Large intestine (tissue), 3 donors: ENCODE measurements at regions not wholly inside any gene's neighbourhood (a gene's known extent, or its start where the extent isn't known, plus 50 kb on each side); places are given as distances from the start of the nearest gene placed in this dataset.

Experiments
- DNase-seq, 2 donors: peaks; one replicate each; pipeline versions ENCODE4 v3.0.0 to v3.0.0-alpha.2; 2013
- H3K27ac ChIP-seq: one replicate; pipeline ENCODE4 v1.5.1; 2013; ENCODE audit warnings: low read length
- H3K27me3 ChIP-seq: 2 replicates; pipeline ENCODE4 v1.6.1; 2013; ENCODE audit warnings: low read length; ENCODE audit not compliant: control insufficient read depth, insufficient read depth
- H3K36me3 ChIP-seq: 2 replicates; pipeline ENCODE4 v1.6.1; 2013; ENCODE audit warnings: low read length; ENCODE audit not compliant: control insufficient read depth, insufficient read depth
- H3K4me1 ChIP-seq: one replicate; pipeline ENCODE4 v1.6.1; 2013; ENCODE audit warnings: low read length; ENCODE audit not compliant: control insufficient read depth, insufficient read depth
- H3K4me3 ChIP-seq: one replicate; pipeline ENCODE4 v1.5.1; 2013; ENCODE audit warnings: low read length
- H3K9me3 ChIP-seq: one replicate; pipeline ENCODE4 v1.6.1; 2013; ENCODE audit warnings: mild to moderate bottlenecking, low read depth, low read length, moderate library complexity; ENCODE audit not compliant: control insufficient read depth
- WGBS: methylation state at CpG from one replicate; pipeline ENCODE4 v1.1.5; 2013; ENCODE audit warnings: low lambda C conversion rate; ENCODE audit not compliant: insufficient coverage; 5-methylcytosine and 5-hydroxymethylcytosine counted together

GRCh38 chr17:69908626-69909368 lies 166.2 kb upstream of the KCNJ16 start:
- no peaks in the 10 kb centered on the region for H3K36me3 ChIP-seq
- H3K9me3 ChIP-seq: no peaks in the 10 kb centered on the region
- no peaks in the 10 kb centered on the region for H3K4me1 ChIP-seq
- WGBS: 56% methylated on average over 3 of the region's 3 CpGs
- H3K27me3 ChIP-seq: no peaks in the 10 kb centered on the region
- H3K4me3 ChIP-seq: no peak overlapping the region
- no peak overlapping the region for H3K27ac ChIP-seq
- no peak for DNase-seq

DNA sequence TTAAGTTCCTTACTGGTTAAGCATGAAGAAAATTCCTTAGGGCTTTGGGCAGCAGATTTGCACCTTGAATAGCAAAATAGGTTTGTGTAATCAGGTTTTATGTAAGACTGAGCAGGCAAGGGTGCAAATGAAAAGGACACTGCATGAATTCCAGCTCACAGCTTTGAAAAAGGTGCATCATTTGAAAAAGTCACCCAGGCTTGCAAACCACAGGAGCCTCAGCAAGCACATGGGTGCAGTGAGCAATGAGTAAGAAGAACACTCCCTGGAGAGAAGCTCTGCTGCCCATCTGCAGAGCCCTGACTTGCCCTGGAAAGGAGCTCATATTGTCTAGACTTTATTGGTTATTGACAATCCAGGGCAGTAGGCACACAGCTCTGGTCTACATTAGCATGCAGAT lies 165.6 kb upstream of the KCNJ16 start:
- no peak overlapping the region for H3K4me3 ChIP-seq
- no peaks in the 10 kb centered on the region for H3K36me3 ChIP-seq
- H3K27me3 ChIP-seq: no peaks in the 10 kb centered on the region
- no peak for DNase-seq
- H3K4me1 ChIP-seq: no peaks in the 10 kb centered on the region
- no peaks in the 10 kb centered on the region for H3K9me3 ChIP-seq
- H3K27ac ChIP-seq: no peak overlapping the region

DNA sequence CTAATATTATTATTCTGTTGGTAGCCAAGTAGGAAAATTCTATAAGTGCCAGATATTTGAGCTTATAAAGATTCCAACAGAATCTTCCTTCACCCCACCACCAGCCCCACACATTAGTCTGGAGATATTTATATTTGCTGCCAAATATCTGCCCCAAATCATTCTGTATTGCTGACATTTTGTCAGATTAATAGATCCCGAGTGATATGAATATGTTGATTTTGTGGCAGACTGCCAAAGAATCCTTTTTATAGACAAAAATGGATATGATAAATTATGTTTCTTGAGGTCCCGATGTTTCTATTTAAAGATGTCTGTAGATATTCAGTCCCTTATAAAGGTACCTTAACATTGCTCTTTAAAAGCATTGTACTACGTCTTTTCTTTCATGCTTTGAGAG lies 162.2 kb upstream of the KCNJ16 start:
- H3K4me3 ChIP-seq: no peak overlapping the region
- H3K27me3 ChIP-seq: no peaks in the 10 kb centered on the region
- DNase-seq: no peak
- no CpG with 5 or more reads among the region's 3 CpGs for WGBS
- H3K9me3 ChIP-seq: no peaks in the 10 kb centered on the region
- H3K4me1 ChIP-seq: no peaks in the 10 kb centered on the region
- H3K27ac ChIP-seq: no peak overlapping the region
- H3K36me3 ChIP-seq: no peaks in the 10 kb centered on the region

GRCh38 chr17:69913216-69913615 lies 161.8 kb upstream of the KCNJ16 start:
- no peak overlapping the region for H3K27ac ChIP-seq
- no peak for DNase-seq
- no peaks in the 10 kb centered on the region for H3K4me1 ChIP-seq
- no peaks in the 10 kb centered on the region for H3K9me3 ChIP-seq
- no peak overlapping the region for H3K4me3 ChIP-seq
- no CpG with 5 or more reads among the region's 2 CpGs for WGBS
- H3K27me3 ChIP-seq: no peaks in the 10 kb centered on the region
- no peaks in the 10 kb centered on the region for H3K36me3 ChIP-seq

GRCh38 chr17:69913616-69914015 lies 161.4 kb upstream of the KCNJ16 start:
- no CpG with 5 or more reads among the region's 2 CpGs for WGBS
- DNase-seq: no peak
- Histone ChIP-seq H3K27ac (no peak overlapping the region), H3K27me3 (no peaks in the 10 kb centered on the region), H3K36me3 (no peaks in the 10 kb centered on the region), H3K4me3 (no peak overlapping the region), H3K4me1 (no peaks in the 10 kb centered on the region), H3K9me3 (no peaks in the 10 kb centered on the region)

DNA sequence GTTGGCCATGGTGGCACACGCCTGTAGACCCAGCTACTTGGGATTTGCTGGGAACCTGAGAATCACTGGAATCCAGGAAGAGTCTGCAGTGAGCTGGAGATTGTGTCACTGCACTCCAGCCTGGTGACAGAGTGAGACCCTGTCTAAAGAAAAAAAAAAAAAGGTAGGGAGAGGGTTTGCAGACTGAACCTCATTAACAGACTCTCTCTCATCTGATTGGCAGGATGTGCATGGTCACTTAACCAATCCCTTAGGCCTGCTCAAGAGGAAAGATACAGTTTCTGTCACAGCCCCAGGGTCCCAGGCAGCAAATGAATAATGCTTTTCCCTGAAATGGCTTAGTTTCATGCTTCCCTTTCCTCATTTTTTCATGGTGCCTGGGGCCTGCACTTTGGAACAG lies 160.5 kb upstream of the KCNJ16 start:
- DNase-seq: no peak
- no peaks in the 10 kb centered on the region for H3K4me1 ChIP-seq
- H3K27ac ChIP-seq: no peak overlapping the region
- no peaks in the 10 kb centered on the region for H3K36me3 ChIP-seq
- H3K4me3 ChIP-seq: no peak overlapping the region
- H3K27me3 ChIP-seq: no peaks in the 10 kb centered on the region
- 78% methylated on average over 1 of the region's 1 CpG for WGBS
- H3K9me3 ChIP-seq: no peaks in the 10 kb centered on the region

DNA sequence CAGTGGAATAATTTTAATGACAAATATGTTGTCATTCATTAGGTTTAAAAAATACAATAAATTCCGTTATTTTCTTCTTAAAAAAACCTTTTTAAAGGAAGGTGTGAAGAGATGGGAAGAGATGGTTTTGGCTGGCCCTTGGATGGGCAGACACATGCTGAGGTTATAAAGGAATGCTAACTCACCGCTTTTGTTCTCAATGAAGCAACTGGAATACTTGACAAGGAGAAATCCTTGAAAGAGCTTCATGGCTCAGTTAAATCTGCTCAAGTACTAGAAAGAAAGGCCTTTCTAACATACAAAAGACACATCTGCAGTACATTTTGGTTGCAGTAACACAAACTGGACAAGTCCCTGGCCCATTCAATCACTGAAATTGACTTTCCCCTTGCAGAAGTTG lies 158.3 kb upstream of the KCNJ16 start:
- no CpG with 5 or more reads among the region's 2 CpGs for WGBS
- no peak overlapping the region for H3K27ac ChIP-seq
- H3K4me1 ChIP-seq: no peaks in the 10 kb centered on the region
- no peak for DNase-seq
- H3K36me3 ChIP-seq: no peaks in the 10 kb centered on the region
- H3K9me3 ChIP-seq: no peaks in the 10 kb centered on the region
- no peak overlapping the region for H3K4me3 ChIP-seq
- no peaks in the 10 kb centered on the region for H3K27me3 ChIP-seq

GRCh38 chr17:69918164-69918563 lies 156.9 kb upstream of the KCNJ16 start:
- no peaks in the 10 kb centered on the region for H3K9me3 ChIP-seq
- H3K27me3 ChIP-seq: no peaks in the 10 kb centered on the region
- no peaks in the 10 kb centered on the region for H3K36me3 ChIP-seq
- no peaks in the 10 kb centered on the region for H3K4me1 ChIP-seq
- 80% methylated on average over 1 of the region's 4 CpGs for WGBS
- no peak overlapping the region for H3K27ac ChIP-seq
- DNase-seq: no peak
- no peak overlapping the region for H3K4me3 ChIP-seq

DNA sequence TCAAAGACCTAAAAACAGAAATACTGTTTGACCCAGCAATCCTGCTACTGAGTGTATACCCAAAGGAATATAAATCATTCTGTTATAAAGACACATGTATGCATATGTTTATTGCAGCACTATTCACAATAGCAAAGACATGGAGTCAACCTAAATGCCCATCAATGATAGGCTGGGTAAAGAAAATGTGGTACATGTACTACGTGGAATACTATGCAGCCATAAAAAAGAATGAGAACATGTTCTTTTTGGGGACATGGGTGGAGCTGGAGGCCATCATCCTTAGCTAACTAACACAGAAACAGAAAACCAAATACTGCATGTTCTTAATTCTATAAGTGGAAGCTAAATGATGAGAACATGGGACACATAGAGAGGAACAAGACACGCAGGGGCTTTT lies 155.2 kb upstream of the KCNJ16 start:
- Histone ChIP-seq H3K27ac (no peak overlapping the region), H3K27me3 (no peaks in the 10 kb centered on the region), H3K9me3 (no peaks in the 10 kb centered on the region), H3K4me1 (no peaks in the 10 kb centered on the region), H3K4me3 (no peak overlapping the region), H3K36me3 (no peaks in the 10 kb centered on the region)
- DNase-seq: no peak
- 100% methylated on average over 1 of the region's 2 CpGs for WGBS

DNA sequence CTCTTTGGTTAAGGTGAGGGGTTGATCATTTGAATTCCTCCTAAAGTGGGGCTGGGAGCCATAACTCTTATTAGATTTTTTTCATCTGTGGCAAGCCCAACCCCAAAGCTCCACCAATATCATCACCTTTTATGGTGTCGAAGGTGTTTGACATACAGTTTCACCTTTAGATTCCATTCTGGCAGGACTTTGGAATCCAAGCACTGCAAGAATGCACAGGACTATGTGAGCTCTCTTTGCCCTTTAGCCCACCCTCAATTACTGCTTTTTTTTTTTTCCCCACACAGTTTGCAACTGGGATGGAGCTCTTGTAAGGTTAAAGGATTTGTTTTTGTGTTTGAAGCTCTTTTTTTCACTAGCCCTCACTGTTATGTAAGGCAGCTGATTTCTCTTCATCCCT lies 154.0 kb upstream of the KCNJ16 start:
- no peaks in the 10 kb centered on the region for H3K9me3 ChIP-seq
- H3K4me3 ChIP-seq: no peak overlapping the region
- no peaks in the 10 kb centered on the region for H3K36me3 ChIP-seq
- H3K27ac ChIP-seq: no peak overlapping the region
- no peaks in the 10 kb centered on the region for H3K27me3 ChIP-seq
- DNase-seq: no peak
- no CpG with 5 or more reads among the region's 1 CpG for WGBS
- no peaks in the 10 kb centered on the region for H3K4me1 ChIP-seq

- Histone ChIP-seq H3K36me3 (no peaks in the 10 kb centered on the region), H3K4me3 (no peak overlapping the region), H3K9me3 (no peaks in the 10 kb centered on the region), H3K27me3 (no peaks in the 10 kb centered on the region), H3K4me1 (no peaks in the 10 kb centered on the region), H3K27ac (no peak overlapping the region)
- no peak for DNase-seq
- 71% methylated on average over 1 of the region's 4 CpGs for WGBS
Observed at GRCh38 chr17:69928611-69929010, 146.4 kb upstream of the KCNJ16 start.
